Globus pallidus (tissue), 1 donor: ENCODE measurements at regions not wholly inside any gene's neighbourhood (a gene's known extent, or its start where the extent isn't known, plus 50 kb on each side); places are given as distances from the start of the nearest gene placed in this dataset.

Experiments used
- DNase-seq: peaks from one replicate; pipeline ENCODE4 v3.0.0-alpha.2; 2015; ENCODE audit warnings: low spot score

GRCh38 chr20:37643400-37643799, 50.4 kb upstream of the CTNNBL1 start:
- DNase-seq, result no peak

GRCh38 chr20:37642246-37642645, 51.6 kb upstream of the CTNNBL1 start:
- DNase-seq, result no peak

GRCh38 chr20:37640600-37641561, 52.9 kb upstream of the CTNNBL1 start:
- DNase-seq, result no peak

GRCh38 chr20:37638527-37638926, 55.3 kb upstream of the CTNNBL1 start:
- no peak for DNase-seq

GRCh38 chr20:37636977-37637376, 56.9 kb upstream of the CTNNBL1 start:
- DNase-seq, result no peak

- DNase-seq, result no peak
Measured at GRCh38 chr20:37636212-37636975, 57.4 kb upstream of the CTNNBL1 start.

GRCh38 chr20:37630993-37631392, 62.8 kb upstream of the CTNNBL1 start:
- no peak for DNase-seq

- DNase-seq, result no peak
Measured at GRCh38 chr20:37630166-37630565, 63.7 kb upstream of the CTNNBL1 start.

- no peak for DNase-seq
Measured at GRCh38 chr20:37627767-37628130, 66.1 kb upstream of the CTNNBL1 start.

GRCh38 chr20:37627060-37627766, 66.6 kb upstream of the CTNNBL1 start:
- DNase-seq, result peak; percentile 5

GRCh38 chr20:37624963-37625362, 68.9 kb upstream of the CTNNBL1 start:
- no peak for DNase-seq

GRCh38 chr20:37622728-37623127, 71.1 kb upstream of the CTNNBL1 start:
- DNase-seq, result no peak

GRCh38 chr20:37619496-37619895, 74.3 kb upstream of the CTNNBL1 start:
- no peak for DNase-seq

- DNase-seq, result no peak
Measured at GRCh38 chr20:37616110-37616425, 77.8 kb upstream of the CTNNBL1 start.

- no peak for DNase-seq
Measured at GRCh38 chr20:37615340-37616109, 78.3 kb upstream of the CTNNBL1 start.

GRCh38 chr20:37611852-37612251, 82.0 kb upstream of the CTNNBL1 start:
- no peak for DNase-seq

GRCh38 chr20:37611346-37611745, 82.5 kb upstream of the CTNNBL1 start:
- DNase-seq, result no peak

GRCh38 chr20:37610203-37610798, 82.6 kb upstream of the BLCAP start:
- no peak for DNase-seq

GRCh38 chr20:37602634-37603033, 75.0 kb upstream of the BLCAP start:
- no peak for DNase-seq

- DNase-seq, result no peak
Measured at GRCh38 chr20:37600486-37600885, 72.8 kb upstream of the BLCAP start.

- no peak for DNase-seq
Measured at GRCh38 chr20:37598575-37599342, 71.1 kb upstream of the BLCAP start.
